Activated CD4-positive, CD25-positive, alpha-beta regulatory T cell treated with anti-CD3 and anti-CD28 coated beads, Interleukin-2, amount 50 U/mL, for 24 hours (primary cell): ENCODE measurements at regions not wholly inside any gene's neighbourhood (a gene's known extent, or its start where the extent isn't known, plus 50 kb on each side); places are given as distances from the start of the nearest gene placed in this dataset.
"Not testable (repeated sequence)": the region's sequence is repeated elsewhere in the genome, so short reads cannot be mapped to it uniquely, and the experiment has no call there.

Source experiments
- ATAC-seq, 2 donors: fragments of 150-1000 bp; cut with Tn5 transposase; one replicate each; pipeline ENCODE4 v1.10.0; 2021; ENCODE audit warnings: mild to moderate bottlenecking in 1 of 2, moderate library complexity in 1 of 2

- no peak for ATAC-seq
These were observed 51.8 kb upstream of the ZSWIM5 start for GRCh38 chr1:45258059-45258650.

DNA sequence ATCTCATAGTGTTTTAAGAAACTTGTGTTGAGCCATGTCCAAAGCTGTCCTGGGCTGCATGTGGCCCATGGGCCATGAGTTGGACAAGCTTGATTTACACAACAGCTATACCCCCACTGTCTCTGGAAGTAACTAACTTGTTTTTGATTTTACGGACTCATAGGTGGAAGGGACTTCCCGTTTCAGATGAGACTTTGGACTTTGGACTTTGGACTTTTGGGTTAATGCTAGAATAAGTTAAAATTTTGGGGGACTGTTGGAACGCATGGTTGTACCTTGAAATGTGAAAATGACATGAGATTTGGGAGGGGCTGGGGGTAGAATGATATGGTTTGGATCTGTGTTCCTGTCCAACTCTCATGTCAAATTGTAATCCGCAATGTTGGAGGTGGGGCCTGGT, 52.6 kb upstream of the ZSWIM5 start:
- no peak for ATAC-seq

DNA sequence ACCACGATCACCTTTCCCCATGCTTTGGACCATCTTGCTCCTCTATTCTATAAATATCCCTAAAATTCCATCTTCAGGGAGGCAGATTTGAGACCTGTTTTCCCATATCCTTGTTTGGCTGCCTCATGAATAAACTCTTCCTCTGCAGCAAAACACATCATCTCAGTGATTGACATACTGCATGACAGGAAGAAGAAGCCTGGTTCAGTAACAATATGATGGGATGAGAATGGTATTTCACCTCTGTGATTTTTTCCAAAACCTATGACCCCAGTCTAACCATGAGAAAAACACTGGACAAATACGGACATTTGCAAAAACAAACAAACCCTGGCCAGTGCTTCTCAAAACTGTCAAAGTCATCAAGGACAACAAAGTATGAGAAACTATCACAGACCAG, 53.8 kb upstream of the ZSWIM5 start:
- ATAC-seq, result no peak

GRCh38 chr1:45263132-45263531, 56.7 kb upstream of the ZSWIM5 start:
- no peak for ATAC-seq

- ATAC-seq, result no peak
These were observed 58.8 kb upstream of the ZSWIM5 start for GRCh38 chr1:45265244-45265643.

- no peak for ATAC-seq
These were observed 59.9 kb upstream of the ZSWIM5 start for GRCh38 chr1:45266151-45266801.

DNA sequence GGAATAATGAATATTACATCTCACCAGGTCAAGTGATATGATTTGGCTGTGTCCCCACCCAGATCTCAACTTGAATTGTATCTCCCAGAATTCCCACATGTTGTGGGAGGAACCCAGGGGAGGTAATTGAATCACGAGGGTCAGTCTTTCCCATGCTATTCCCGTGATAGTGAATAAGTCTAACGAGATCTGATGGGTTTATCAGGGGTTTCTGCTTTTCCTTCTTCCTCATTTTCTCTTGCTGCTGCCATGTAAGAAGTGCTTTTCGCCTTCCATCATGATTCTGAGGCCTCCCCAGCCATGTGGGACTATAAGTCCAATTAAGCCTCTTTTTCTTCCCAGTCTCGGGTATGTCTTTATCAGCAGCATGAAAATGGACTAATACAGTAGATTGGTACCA, 58.4 kb upstream of the HPDL start:
- not testable (repeated sequence) for ATAC-seq

GRCh38 chr1:45272267-45272666, 54.4 kb upstream of the HPDL start:
- ATAC-seq, result not testable (repeated sequence)

GRCh38 chr1:45272913-45273371, 53.8 kb upstream of the HPDL start:
- ATAC-seq, result peak in 1 of 2 donors; percentile 38

- no peak for ATAC-seq
These were observed 51.6 kb upstream of the HPDL start for GRCh38 chr1:45275054-45275453.
